ENCODE measurements at regions not wholly inside any gene's neighbourhood (a gene's known extent, or its start where the extent isn't known, plus 50 kb on each side); places are given as distances from the start of the nearest gene placed in this dataset.
"Not testable (repeated sequence)": the region's sequence is repeated elsewhere in the genome, so short reads cannot be mapped to it uniquely, and the experiment has no call there.

- H3K36me3 Mint-ChIP-seq: no peaks in the 10 kb centered on the region
- DNase-seq: no peak
- peaks cover 0 to 3% (median 2%) of the 10 kb centered on the region in 3 donors for H3K27me3 Mint-ChIP-seq (ENCODE audit: low read depth in 3 of 3)
- no peak overlapping the region for H3K27ac Mint-ChIP-seq
- H3K4me1 Mint-ChIP-seq: peaks cover 14 to 15% of the 10 kb centered on the region in 2 donors
- no peaks in the 10 kb centered on the region for H3K9me3 Mint-ChIP-seq
- no peak overlapping the region for H3K4me3 Mint-ChIP-seq
These were observed 74.5 kb upstream of the MAP3K1 start for GRCh38 chr5:56740868-56741267.

GRCh38 chr5:56739990-56740389 lies 75.4 kb upstream of the MAP3K1 start:
- no peak overlapping the region for H3K4me3 Mint-ChIP-seq
- no peaks in the 10 kb centered on the region for H3K9me3 Mint-ChIP-seq
- H3K27me3 Mint-ChIP-seq (ENCODE audit: low read depth in 3 of 3): peaks cover 0 to 3% (median 2%) of the 10 kb centered on the region in 3 donors
- peaks cover 16 to 19% of the 10 kb centered on the region in 2 donors for H3K4me1 Mint-ChIP-seq
- no peaks in the 10 kb centered on the region for H3K36me3 Mint-ChIP-seq
- no peak overlapping the region for H3K27ac Mint-ChIP-seq
- DNase-seq: no peak

- Mint-ChIP-seq H3K27me3 (ENCODE audit: low read depth in 3 of 3) (peaks cover 2 to 3% (median 2%) of the 10 kb centered on the region in 3 donors), H3K27ac (no peak overlapping the region), H3K4me1 (peaks cover 16 to 19% of the 10 kb centered on the region in 2 donors), H3K36me3 (no peaks in the 10 kb centered on the region), H3K4me3 (no peak overlapping the region), H3K9me3 (no peaks in the 10 kb centered on the region)
- no peak for DNase-seq
These were observed 77.3 kb upstream of the MAP3K1 start for GRCh38 chr5:56737951-56738606.

- peaks cover 16 to 19% of the 10 kb centered on the region in 2 donors for H3K4me1 Mint-ChIP-seq
- peaks cover 3 to 5% (median 4%) of the 10 kb centered on the region in 3 donors for H3K27me3 Mint-ChIP-seq (ENCODE audit: low read depth in 3 of 3)
- no peak overlapping the region for H3K4me3 Mint-ChIP-seq
- H3K36me3 Mint-ChIP-seq: no peaks in the 10 kb centered on the region
- H3K9me3 Mint-ChIP-seq: no peaks in the 10 kb centered on the region
- no peak overlapping the region for H3K27ac Mint-ChIP-seq
- DNase-seq: no peak
These were observed 78.2 kb upstream of the MAP3K1 start for GRCh38 chr5:56737002-56737621.

- Mint-ChIP-seq H3K27me3 (ENCODE audit: low read depth in 3 of 3) (peaks cover 3 to 6% (median 5%) of the 10 kb centered on the region in 3 donors), H3K36me3 (no peaks in the 10 kb centered on the region), H3K4me3 (no peak overlapping the region), H3K9me3 (peaks cover 0 to 1% (median 0%) of the 10 kb centered on the region in 6 donors), H3K4me1 (peaks cover 16 to 19% of the 10 kb centered on the region in 2 donors), H3K27ac (peak overlapping the region in 3 of 6 donors; percentile 6 to 31 (median 13))
- no peak for DNase-seq
These were observed 79.3 kb upstream of the MAP3K1 start for GRCh38 chr5:56735849-56736641.

GRCh38 chr5:56734091-56734694 lies 81.2 kb upstream of the MAP3K1 start:
- Mint-ChIP-seq H3K36me3 (no peaks in the 10 kb centered on the region), H3K9me3 (peaks cover 0 to 2% (median 0%) of the 10 kb centered on the region in 6 donors), H3K4me1 (peaks cover 20 to 27% of the 10 kb centered on the region in 2 donors), H3K27me3 (ENCODE audit: low read depth in 3 of 3) (peaks cover 0 to 6% (median 5%) of the 10 kb centered on the region in 3 donors), H3K27ac (no peak overlapping the region), H3K4me3 (no peak overlapping the region)
- no peak for DNase-seq

GRCh38 chr5:56733580-56733979 lies 81.8 kb upstream of the MAP3K1 start:
- no peak for DNase-seq
- Mint-ChIP-seq H3K4me1 (peaks cover 20 to 31% of the 10 kb centered on the region in 2 donors), H3K27me3 (ENCODE audit: low read depth in 3 of 3) (peaks cover 0 to 6% (median 5%) of the 10 kb centered on the region in 3 donors), H3K36me3 (no peaks in the 10 kb centered on the region), H3K27ac (no peak overlapping the region), H3K4me3 (no peak overlapping the region), H3K9me3 (peaks cover 0 to 2% (median 0%) of the 10 kb centered on the region in 6 donors)

GRCh38 chr5:56732121-56732520 lies 83.2 kb upstream of the MAP3K1 start:
- Mint-ChIP-seq H3K4me1 (peaks cover 19 to 28% of the 10 kb centered on the region in 2 donors), H3K9me3 (peaks cover 0 to 2% (median 0%) of the 10 kb centered on the region in 6 donors), H3K4me3 (no peak overlapping the region), H3K36me3 (no peaks in the 10 kb centered on the region), H3K27ac (no peak overlapping the region), H3K27me3 (ENCODE audit: low read depth in 3 of 3) (peaks cover 0 to 6% (median 5%) of the 10 kb centered on the region in 3 donors)
- DNase-seq: no peak

GRCh38 chr5:56731473-56731872 lies 83.9 kb upstream of the MAP3K1 start:
- H3K36me3 Mint-ChIP-seq; H3K27me3 Mint-ChIP-seq (ENCODE audit: low read depth in 3 of 3); DNase-seq; H3K27ac Mint-ChIP-seq; H3K9me3 Mint-ChIP-seq; H3K4me3 Mint-ChIP-seq: not testable (repeated sequence)
- peaks cover 12 to 22% of the 10 kb centered on the region in 2 donors for H3K4me1 Mint-ChIP-seq

- peak; percentile 19 to 43 (median 31) for DNase-seq
- Mint-ChIP-seq H3K36me3 (no peaks in the 10 kb centered on the region), H3K27ac (peak overlapping the region in 2 of 6 donors; percentile 47 to 59), H3K4me1 (peaks cover 4 to 12% of the 10 kb centered on the region in 2 donors), H3K27me3 (ENCODE audit: low read depth in 3 of 3) (peaks cover 0 to 7% (median 6%) of the 10 kb centered on the region in 3 donors), H3K9me3 (peaks cover 0 to 3% (median 0%) of the 10 kb centered on the region in 6 donors), H3K4me3 (no peak overlapping the region)
These were observed 85.9 kb upstream of the MAP3K1 start for GRCh38 chr5:56729488-56729887.

GRCh38 chr5:56725711-56726411 lies 89.5 kb upstream of the MAP3K1 start:
- Mint-ChIP-seq H3K4me1 (peaks cover 4 to 12% of the 10 kb centered on the region in 2 donors), H3K36me3 (no peaks in the 10 kb centered on the region), H3K27ac (no peak overlapping the region), H3K4me3 (no peak overlapping the region), H3K27me3 (ENCODE audit: low read depth in 3 of 3) (peaks cover 0 to 3% (median 2%) of the 10 kb centered on the region in 3 donors), H3K9me3 (peaks cover 0 to 1% (median 0%) of the 10 kb centered on the region in 6 donors)
- DNase-seq: no peak

- not testable (repeated sequence) for H3K27me3 Mint-ChIP-seq (ENCODE audit: low read depth in 3 of 3); DNase-seq; H3K27ac Mint-ChIP-seq; H3K36me3 Mint-ChIP-seq; H3K9me3 Mint-ChIP-seq; H3K4me3 Mint-ChIP-seq
- H3K4me1 Mint-ChIP-seq: peaks cover 4 to 11% of the 10 kb centered on the region in 2 donors
These were observed 90.5 kb upstream of the MAP3K1 start for GRCh38 chr5:56724857-56725256.

- Mint-ChIP-seq H3K4me3 (no peak overlapping the region), H3K27me3 (ENCODE audit: low read depth in 3 of 3) (peaks cover 1 to 4% (median 2%) of the 10 kb centered on the region in 3 donors), H3K27ac (no peak overlapping the region), H3K4me1 (no peaks in the 10 kb centered on the region), H3K36me3 (no peaks in the 10 kb centered on the region), H3K9me3 (peaks cover 0 to 1% (median 0%) of the 10 kb centered on the region in 6 donors)
- DNase-seq: no peak
These were observed 93.0 kb upstream of the MAP3K1 start for GRCh38 chr5:56722317-56722716.

Data from immature natural killer cell (primary cell).